ENCODE measurements at regions not wholly inside any gene's neighbourhood (a gene's known extent, or its start where the extent isn't known, plus 50 kb on each side); places are given as distances from the start of the nearest gene placed in this dataset.

DNA sequence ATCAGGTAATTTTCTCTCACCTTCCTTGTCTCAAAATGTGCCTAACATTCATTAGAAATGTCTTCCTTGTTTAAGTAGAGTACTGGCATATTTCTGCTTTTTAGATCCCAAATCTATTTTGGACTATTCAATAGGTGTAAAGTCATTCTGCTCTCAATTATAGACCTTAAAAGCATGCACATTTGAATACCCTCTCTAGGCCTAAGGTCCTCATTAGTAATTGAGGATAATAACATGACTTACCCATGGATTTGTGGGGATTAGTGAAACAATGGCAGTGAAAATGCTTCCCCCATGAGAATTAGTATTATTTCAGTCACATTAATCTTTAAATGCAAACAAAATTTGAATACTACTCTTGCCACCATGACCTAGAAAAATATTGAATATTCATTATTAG, 1073.0 kb upstream of the CELF2 start:
- H4K20me1 ChIP-seq (ENCODE audit: insufficient read depth) = no peaks in the 10 kb centered on the region
- CTCF ChIA-PET = no interaction called here
- no peak overlapping the region for H3K27ac ChIP-seq
- BruUV-seq (replicated peaks) = no TSS peak
- no peak for DNase-seq
- H3K36me3 ChIP-seq (ENCODE audit: low read depth) = no peaks in the 10 kb centered on the region
- TF ChIP-seq, protein P1, sequence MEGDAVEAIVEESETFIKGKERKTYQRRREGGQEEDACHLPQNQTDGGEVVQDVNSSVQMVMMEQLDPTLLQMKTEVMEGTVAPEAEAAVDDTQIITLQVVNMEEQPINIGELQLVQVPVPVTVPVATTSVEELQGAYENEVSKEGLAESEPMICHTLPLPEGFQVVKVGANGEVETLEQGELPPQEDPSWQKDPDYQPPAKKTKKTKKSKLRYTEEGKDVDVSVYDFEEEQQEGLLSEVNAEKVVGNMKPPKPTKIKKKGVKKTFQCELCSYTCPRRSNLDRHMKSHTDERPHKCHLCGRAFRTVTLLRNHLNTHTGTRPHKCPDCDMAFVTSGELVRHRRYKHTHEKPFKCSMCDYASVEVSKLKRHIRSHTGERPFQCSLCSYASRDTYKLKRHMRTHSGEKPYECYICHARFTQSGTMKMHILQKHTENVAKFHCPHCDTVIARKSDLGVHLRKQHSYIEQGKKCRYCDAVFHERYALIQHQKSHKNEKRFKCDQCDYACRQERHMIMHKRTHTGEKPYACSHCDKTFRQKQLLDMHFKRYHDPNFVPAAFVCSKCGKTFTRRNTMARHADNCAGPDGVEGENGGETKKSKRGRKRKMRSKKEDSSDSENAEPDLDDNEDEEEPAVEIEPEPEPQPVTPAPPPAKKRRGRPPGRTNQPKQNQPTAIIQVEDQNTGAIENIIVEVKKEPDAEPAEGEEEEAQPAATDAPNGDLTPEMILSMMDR (conservative IDR thresholded peaks at IDR 0.05) = no peak
- no peak for TF ChIP-seq EZH2 (IDR thresholded peaks at IDR 0.05; ENCODE audit: low read depth)
- H3K4me1 ChIP-seq (replicated peaks; ENCODE audit: insufficient read depth) = no peaks in the 10 kb centered on the region
- intact Hi-C loops (cut with micrococcal nuclease; ENCODE audit: unreplicated experiment) = no loop called here
- no peak overlapping the region for H3K4me2 ChIP-seq
- no peaks in the 10 kb centered on the region for H3K27me3 ChIP-seq (ENCODE audit: insufficient read depth, low read depth)
- H3K79me2 ChIP-seq (ENCODE audit: low read depth) = no peaks in the 10 kb centered on the region
- H3K9me2 ChIP-seq (ENCODE audit: insufficient read depth) = no peaks in the 10 kb centered on the region
- H2AFZ ChIP-seq = no peak overlapping the region
- H3K4me3 ChIP-seq = no peak overlapping the region
- no peaks in the 10 kb centered on the region for H3K9me3 ChIP-seq (ENCODE audit: insufficient read depth, low read depth)
- POLR2A ChIA-PET (ENCODE audit: unreplicated experiment) = no interaction called here
- no peaks in the 10 kb centered on the region for H3F3A ChIP-seq (ENCODE audit: insufficient read depth, low read depth)

DNA sequence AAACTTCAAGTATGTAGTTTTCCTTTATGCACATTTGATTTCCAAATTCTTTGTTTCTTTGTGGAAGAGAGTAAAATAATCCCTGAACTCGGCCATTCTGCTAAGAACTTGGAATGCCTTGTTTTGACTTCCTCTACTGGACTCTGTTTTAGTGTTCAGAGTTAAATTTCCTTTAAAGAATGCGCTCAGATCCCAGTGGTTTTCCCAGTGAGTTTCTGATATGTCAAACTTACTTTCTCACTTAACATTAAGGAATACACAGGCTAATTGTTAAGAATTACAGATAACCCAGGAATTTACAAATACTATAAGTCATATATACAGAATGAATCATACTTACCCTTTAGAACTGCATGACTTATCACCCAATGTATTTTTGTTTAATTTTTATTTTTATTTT, 1067.6 kb upstream of the CELF2 start:
- Histone ChIP-seq H3K27me3 (ENCODE audit: insufficient read depth, low read depth) (no peaks in the 10 kb centered on the region), H3K79me2 (ENCODE audit: low read depth) (no peaks in the 10 kb centered on the region), H3K4me1 (replicated peaks; ENCODE audit: insufficient read depth) (no peaks in the 10 kb centered on the region), H3K9me3 (ENCODE audit: insufficient read depth, low read depth) (no peaks in the 10 kb centered on the region), H2AFZ (no peak overlapping the region), H3F3A (ENCODE audit: insufficient read depth, low read depth) (no peaks in the 10 kb centered on the region), H3K4me2 (no peak overlapping the region), H3K27ac (no peak overlapping the region), H4K20me1 (ENCODE audit: insufficient read depth) (no peaks in the 10 kb centered on the region), H3K36me3 (ENCODE audit: low read depth) (no peaks in the 10 kb centered on the region), H3K9me2 (ENCODE audit: insufficient read depth) (no peaks in the 10 kb centered on the region), H3K4me3 (no peak overlapping the region)
- CTCF ChIA-PET = no interaction called here
- POLR2A ChIA-PET (ENCODE audit: unreplicated experiment) = no interaction called here
- intact Hi-C loops (cut with micrococcal nuclease; ENCODE audit: unreplicated experiment) = no loop called here
- DNase-seq = no peak
- TF ChIP-seq, protein P1 (conservative IDR thresholded peaks at IDR 0.05) = no peak
- no peak for TF ChIP-seq EZH2 (IDR thresholded peaks at IDR 0.05; ENCODE audit: low read depth)
- BruUV-seq (replicated peaks) = no TSS peak

DNA sequence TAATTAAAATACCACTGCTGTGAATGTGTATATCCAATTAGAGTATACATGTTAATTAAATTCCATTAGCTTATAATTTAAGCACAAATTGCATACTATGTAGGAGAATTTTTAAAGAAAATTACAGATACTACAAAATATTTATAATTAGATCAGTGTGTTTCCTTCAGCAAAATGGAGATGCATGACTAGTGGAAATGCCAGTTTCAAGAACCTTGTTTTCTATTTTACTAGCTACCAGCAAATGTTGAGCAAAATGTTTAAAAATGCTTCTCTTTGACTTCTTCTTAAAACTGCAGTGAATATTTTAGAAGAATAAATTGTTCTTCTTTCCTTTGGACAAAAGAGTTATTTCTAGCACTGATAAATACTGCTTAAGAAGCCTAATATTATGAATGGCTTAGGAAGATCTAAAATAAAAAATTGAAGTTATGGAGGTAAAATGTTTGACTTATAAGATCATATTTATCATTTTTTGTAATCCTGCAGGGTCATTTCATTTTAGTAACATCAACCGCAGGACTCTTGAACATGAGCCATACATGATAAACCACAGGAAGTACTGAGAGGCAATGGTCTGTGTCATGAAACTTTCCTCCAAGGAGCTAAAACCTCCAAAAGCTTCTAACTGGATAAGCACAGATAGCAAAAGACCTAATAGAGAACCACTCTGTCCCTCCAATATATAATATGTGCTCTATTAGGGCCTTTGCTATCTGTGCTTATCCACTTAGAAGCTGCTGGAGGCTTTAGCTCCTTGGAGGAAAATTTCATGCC, 1066.0 kb upstream of the CELF2 start:
- BruUV-seq (replicated peaks) = no TSS peak
- CTCF ChIA-PET = no interaction called here

More for the DNA sequence above, 1066.0 kb upstream of the CELF2 start:
- no peaks in the 10 kb centered on the region for H3K9me3 ChIP-seq (ENCODE audit: insufficient read depth, low read depth)
- no peak overlapping the region for H3K27ac ChIP-seq
- H3K9me2 ChIP-seq (ENCODE audit: insufficient read depth) = no peaks in the 10 kb centered on the region
- no peaks in the 10 kb centered on the region for H3K4me1 ChIP-seq (replicated peaks; ENCODE audit: insufficient read depth)
- no peak overlapping the region for H3K4me2 ChIP-seq
- POLR2A ChIA-PET (ENCODE audit: unreplicated experiment) = no interaction called here
- TF ChIP-seq EZH2 (IDR thresholded peaks at IDR 0.05; ENCODE audit: low read depth) = no peak
- TF ChIP-seq, protein P1 (conservative IDR thresholded peaks at IDR 0.05) = no peak
- H3K36me3 ChIP-seq (ENCODE audit: low read depth) = no peaks in the 10 kb centered on the region
- no peaks in the 10 kb centered on the region for H3K79me2 ChIP-seq (ENCODE audit: low read depth)
- no peak for DNase-seq
- no peak overlapping the region for H2AFZ ChIP-seq
- H3K4me3 ChIP-seq = no peak overlapping the region
- H3F3A ChIP-seq (ENCODE audit: insufficient read depth, low read depth) = no peaks in the 10 kb centered on the region
- intact Hi-C loops (cut with micrococcal nuclease; ENCODE audit: unreplicated experiment) = no loop called here
- no peaks in the 10 kb centered on the region for H3K27me3 ChIP-seq (ENCODE audit: insufficient read depth, low read depth)
- no peaks in the 10 kb centered on the region for H4K20me1 ChIP-seq (ENCODE audit: insufficient read depth)
